GM21423 (cell line): ENCODE measurements at regions not wholly inside any gene's neighbourhood (a gene's known extent, or its start where the extent isn't known, plus 50 kb on each side); places are given as distances from the start of the nearest gene placed in this dataset.
"Not testable (repeated sequence)": the region's sequence is repeated elsewhere in the genome, so short reads cannot be mapped to it uniquely, and the experiment has no call there.

Experiments used
- ATAC-seq: cut with Tn5 transposase; IDR thresholded peaks from one replicate; pipeline ENCODE4 v1.9.1; 2021; ENCODE audit warnings: mild to moderate bottlenecking, moderate library complexity; ENCODE audit not compliant: unreplicated experiment

- ATAC-seq, result no peak
Observed at GRCh38 chr4:179601671-179602070, 2159.4 kb upstream of the AGA start.

DNA sequence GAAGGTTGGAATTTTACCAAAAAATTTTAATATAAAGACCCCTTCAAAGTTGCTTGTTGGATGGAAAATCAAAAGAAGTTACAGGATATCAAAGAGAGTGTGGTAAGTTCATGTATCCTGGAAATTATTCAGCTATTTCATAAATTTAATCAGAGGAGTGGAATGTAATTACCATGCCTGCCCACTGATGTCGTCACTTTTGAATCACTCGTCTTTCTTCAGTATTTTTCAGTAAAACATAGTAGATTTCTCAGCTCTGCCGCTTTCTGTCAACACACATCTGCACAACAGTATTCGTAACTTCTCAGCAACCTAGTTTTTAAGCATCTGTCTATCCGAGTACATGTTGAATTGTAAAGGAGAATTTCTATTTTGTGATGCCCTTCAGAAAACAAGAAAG lies 2163.0 kb upstream of the AGA start:
- ATAC-seq, result no peak

- ATAC-seq, result no peak
Observed at GRCh38 chr4:179607003-179607402, 2164.8 kb upstream of the AGA start.

DNA sequence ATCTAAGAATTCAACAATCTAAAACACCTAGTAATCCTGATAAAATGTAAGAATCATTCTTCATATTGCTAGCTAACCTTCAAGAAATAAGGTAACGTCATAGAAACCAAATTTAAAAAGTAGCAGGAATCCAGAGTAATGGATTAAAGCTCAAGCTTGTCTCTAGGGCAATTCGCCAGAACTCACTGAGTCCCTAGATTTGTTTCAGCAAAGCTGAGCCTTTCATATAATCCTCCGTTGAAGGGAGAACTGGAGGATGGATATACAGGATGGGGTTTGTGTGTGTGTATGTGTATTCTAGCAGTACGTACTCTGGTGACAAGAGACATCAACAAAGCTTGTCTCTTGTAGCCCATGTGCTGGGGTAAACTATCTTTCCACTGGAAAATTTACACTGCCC lies 2173.5 kb upstream of the AGA start:
- ATAC-seq, result no peak

GRCh38 chr4:179618966-179619365 lies 2176.7 kb upstream of the AGA start:
- ATAC-seq, result no peak

GRCh38 chr4:179624768-179625181 lies 2182.5 kb upstream of the AGA start:
- ATAC-seq, result no peak

DNA sequence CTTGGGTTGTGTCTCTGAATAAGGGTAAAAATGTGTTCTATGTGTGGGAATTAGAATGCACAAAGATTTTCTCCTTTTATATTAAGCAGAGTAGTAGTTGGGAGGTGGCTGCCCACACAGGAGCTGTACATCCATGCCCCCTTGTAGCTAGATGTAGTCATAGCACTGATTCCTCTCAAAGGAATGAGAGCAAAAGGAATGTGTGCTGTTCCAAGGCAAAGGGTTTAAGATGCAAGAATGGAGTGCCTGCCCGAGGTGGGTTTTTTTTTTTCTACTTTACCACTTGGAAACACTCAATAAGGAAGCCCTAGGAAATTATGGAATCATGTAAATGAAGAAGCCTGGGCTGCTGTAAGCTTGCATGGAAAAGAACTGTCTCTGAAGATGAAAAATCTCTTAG lies 2183.2 kb upstream of the AGA start:
- no peak for ATAC-seq

GRCh38 chr4:179626687-179627086 lies 2184.4 kb upstream of the AGA start:
- ATAC-seq, result no peak

- ATAC-seq, result no peak
Observed at GRCh38 chr4:179631321-179631720, 2189.1 kb upstream of the AGA start.

GRCh38 chr4:179634862-179635261 lies 2192.6 kb upstream of the AGA start:
- no peak for ATAC-seq

GRCh38 chr4:179662522-179662921 lies 2220.3 kb upstream of the AGA start:
- ATAC-seq, result no peak

GRCh38 chr4:179663641-179664429 lies 2221.6 kb upstream of the AGA start:
- ATAC-seq, result no peak

DNA sequence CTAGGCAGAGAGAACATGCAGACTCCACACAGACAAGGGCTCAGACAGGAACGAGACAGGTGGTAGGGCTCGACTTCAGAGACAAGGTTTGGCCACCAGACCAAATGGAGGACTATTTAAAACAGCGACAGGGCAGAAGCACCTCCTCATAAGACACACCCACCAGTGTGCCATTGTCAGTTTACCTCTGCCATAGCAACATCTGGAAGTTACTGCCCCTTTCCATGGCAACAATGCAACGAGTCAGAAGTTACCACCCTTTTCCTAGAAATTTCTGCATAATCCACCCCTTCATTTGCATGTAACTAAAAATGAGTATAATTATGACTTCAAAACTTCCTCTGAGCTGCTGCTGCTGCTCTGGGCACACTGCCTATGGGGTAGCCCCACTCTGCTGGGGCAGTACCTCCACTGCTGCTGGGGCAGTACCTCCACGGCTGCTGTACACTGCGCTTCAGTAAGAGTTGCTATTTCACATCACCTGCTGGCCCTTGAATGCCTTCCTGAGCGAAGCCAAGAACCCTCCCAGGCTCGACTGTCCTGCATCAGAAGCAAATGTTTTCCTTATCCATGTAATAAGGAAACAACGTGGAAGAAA lies 2222.3 kb upstream of the AGA start:
- ATAC-seq, result no peak

DNA sequence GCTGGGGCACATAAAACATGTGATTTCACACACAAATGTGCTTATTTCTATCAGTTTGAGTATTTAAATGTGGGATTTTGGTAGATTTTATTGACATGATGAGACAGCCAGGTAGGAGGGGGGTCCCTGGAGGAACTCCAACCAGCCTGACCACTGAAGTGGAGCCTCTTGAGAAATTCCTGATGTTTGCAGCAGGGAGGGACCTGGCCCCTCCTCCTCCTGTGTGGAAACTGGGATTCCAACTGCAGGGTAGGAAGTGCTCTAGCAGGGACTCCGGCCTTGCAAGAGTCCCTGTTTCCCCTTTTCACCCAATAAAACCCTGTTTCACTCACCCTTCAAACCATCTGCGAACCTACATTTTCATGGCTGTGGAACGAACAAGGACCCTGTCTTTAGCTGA lies 2224.0 kb upstream of the AGA start:
- ATAC-seq, result no peak

DNA sequence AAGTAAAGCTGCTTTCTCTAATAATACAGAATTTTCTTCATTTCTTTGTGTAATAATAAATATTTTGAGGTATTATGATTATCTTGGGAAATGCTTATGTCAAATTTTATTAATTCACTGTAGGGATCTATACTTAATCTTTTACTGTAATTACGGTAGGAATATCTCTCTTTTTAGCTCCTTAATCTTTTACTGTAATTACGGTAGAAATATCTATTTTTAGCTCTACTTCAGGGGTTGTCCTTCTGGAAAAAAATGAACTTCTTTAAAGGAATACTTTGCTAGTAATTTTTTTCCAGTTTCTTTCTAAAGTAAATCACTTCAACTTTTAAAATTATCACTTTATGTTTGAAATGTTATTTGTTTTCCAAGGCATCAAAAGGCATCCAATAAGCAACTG lies 2229.4 kb upstream of the AGA start:
- no peak for ATAC-seq

GRCh38 chr4:179678093-179678814 lies 2236.0 kb upstream of the AGA start:
- ATAC-seq, result no peak

- ATAC-seq, result not testable (repeated sequence)
Observed at GRCh38 chr4:179683661-179684060, 2241.4 kb upstream of the AGA start.

GRCh38 chr4:179692222-179692621 lies 2250.0 kb upstream of the AGA start:
- no peak for ATAC-seq

DNA sequence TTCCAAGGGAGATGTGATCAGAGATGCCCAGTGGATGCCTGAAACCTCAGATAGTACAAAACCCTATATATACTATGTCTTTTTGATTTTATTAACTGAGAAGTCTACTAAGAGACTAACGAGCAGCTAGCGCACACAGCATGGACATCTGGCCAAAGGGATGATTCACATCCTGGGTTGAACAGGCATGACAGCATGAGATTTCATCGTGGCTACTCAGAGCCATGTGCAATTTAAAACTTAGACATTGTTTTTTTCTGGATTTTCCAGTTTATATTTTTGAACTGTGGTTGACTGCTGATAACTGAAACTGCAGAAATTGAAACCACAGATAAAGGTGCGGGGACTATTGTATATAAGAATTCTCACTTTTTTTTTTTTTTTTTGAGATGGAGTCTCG lies 2252.9 kb upstream of the AGA start:
- ATAC-seq, result no peak

DNA sequence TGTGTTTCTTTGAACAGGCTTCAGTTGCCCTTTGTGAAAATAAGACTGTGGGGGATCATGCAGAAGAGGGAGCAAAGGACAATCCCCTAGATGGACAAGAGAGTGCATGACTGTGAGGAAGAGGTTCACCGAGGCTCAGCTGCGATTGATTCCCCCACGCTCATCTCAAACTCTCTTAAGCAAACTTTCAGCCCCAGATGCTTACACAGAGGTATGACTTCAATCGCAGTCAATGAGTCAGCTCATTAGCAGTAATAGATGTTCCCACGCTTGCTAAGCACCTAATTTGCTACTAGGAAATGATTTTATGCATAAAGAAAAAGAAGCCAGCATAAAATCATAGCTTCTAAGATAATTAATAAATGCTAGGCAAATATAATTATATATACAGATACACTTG lies 2256.1 kb upstream of the AGA start:
- no peak for ATAC-seq

- no peak for ATAC-seq
Observed at GRCh38 chr4:179709961-179710624, 2267.9 kb upstream of the AGA start.
